Iris pigment epithelial cell (primary cell): ENCODE measurements at regions not wholly inside any gene's neighbourhood (a gene's known extent, or its start where the extent isn't known, plus 50 kb on each side); places are given as distances from the start of the nearest gene placed in this dataset.

Source experiments
- DNase-seq: peaks from one replicate; pipeline ENCODE4 v3.0.0-alpha.2; 2011; ENCODE audit warnings: low read depth

DNA sequence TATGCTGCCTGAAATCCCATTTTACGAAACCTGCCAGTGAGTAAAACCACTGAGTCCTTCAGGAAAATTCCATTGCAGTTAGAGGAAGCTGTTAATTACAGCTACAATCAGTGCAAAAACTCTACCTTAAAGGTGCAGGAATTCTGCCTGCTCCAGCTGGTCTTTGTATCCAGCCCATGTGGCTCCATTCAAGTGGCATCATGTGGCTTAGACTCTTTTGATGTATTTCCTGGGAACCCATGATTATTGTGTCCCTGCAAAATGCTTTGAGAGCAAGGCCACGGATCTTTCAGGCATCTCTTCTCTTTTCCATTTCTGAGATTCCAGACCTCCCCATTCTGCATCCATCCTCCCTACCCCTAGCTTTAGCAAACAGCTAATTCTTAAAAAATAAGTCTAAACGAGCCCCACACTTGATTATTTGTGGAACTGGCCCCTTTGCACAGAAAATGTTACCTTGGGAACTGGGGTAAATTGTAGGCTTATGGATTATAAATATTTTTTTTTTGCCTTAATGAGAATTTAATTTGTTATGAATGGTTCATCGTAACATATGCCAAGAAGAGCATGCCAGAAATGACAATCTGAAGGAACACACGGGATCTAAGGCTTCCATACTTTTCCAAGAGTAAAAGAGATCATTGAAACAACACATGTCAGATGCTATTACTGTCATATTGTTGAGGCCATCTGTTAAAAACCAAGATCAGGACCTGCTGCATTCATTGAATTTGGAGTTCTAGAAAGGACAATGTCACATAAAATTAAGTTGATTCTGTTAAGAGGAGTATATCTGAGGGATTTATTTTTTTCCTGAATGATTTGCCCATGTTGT lies 144.6 kb downstream of the TPH2 start:
- DNase-seq: no peak

DNA sequence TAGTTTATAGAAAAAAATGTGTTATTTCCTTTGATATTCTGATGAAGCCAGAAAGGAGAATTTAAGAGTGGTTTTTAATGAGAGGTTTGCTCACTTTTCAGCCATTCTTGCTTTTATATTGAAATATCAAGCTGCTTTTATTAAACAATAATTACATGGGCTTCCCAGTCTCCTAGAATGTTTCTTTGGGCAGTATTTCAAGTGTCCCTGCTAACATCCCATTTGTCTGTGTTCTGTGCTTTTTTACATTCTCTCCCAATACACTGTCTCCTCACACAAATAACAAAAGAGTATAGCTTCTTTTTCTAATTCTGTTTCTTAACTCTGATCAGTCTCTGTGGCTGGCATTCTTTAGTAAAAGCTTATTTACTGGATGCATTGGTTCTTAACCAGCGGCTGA lies 145.4 kb downstream of the TPH2 start:
- no peak for DNase-seq

DNA sequence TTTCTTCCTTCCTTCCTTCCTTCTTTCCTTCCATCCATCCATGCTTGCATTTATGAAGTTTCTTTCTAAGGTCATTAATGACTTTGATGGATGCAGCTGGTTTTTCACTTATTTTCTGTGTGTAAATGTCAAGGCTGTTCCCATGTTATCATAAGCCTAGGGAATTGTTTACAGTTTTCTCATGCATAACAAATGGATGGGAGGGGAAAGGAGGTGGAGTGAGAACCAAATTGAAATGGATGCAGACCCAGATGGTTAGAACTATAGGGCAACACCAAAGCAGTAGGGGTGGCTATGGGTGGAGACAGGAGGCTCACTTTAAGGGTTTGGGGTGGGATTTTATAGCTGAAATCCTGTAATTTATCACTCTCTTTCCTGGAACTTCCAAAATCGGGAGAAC lies 146.2 kb downstream of the TPH2 start:
- DNase-seq: no peak

DNA sequence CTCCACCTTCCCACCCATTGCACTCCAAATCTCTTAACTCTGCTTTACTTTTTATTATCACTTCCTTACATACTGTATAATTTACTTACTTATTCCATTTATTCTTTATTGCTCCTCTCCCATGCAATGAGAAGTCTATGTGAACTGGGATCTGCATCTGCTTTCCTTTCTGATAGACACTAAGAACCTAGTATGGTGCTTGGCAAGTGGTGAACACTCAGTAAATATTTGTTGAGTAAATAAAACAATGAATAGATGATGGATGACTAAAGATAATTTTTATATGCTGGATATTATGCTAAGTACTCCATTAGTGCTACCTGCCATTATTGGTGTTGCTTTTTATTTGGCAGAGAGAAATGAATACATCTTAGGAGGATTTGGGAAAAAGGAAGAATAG lies 151.0 kb downstream of the TPH2 start:
- no peak for DNase-seq

DNA sequence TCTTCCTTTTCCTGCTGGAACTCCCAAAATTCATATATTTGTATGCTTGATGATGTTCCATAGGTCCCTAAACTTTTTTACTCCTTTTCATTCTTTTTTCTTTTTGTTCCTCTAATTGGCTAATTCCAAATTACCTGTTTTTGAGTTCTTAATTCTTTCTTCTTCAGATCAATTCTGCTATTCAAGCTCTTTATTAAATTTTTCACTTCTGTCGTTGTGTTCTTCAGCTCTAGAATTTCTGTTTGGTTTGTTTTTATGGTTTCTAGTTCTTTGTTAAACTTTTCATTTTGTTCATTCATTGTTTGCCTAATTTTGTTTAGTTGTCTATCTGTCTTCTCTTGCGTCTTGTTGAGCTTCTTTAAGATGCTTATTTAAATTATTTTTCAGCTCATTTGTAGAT lies 154.8 kb downstream of the TPH2 start:
- no peak for DNase-seq

DNA sequence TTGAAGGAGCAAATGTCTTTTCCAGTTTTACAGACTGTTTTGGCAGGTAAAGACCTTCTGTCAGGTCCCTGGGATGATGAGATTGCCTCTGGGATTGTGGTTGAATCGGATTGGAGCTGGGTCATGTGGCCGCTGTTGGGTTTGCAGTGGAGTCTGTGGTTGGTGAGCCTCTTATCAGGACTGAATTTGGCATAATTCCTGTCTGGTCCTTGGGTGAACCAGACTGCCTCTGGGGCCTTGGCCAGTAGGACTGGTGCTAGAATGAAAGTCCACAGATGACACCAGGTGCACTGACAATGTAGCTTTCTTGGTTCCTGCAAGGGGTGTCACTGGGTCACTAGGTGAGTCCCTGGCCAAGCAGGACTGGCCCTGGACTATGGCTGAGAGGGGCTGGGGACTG lies 155.3 kb downstream of the TPH2 start:
- DNase-seq: no peak

DNA sequence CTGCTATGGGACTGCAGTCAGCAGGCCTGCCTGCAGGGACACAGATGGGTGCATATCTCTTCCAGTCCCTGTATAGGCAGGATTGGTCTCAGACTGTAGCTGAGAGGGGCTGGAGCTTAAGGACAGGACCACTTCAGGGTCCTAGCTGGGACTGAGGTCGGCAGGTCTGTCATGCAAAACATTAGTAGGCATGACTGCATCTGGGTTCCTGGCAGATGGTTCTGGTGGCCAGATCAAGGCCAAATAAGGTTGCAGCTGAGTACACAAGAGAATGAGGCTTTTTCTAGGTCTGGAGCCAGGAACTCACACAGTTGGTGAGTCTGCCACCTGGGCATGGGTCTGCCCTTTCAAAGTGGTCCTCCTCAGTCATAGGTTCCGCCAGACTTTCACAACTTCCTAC lies 155.8 kb downstream of the TPH2 start:
- DNase-seq: no peak

DNA sequence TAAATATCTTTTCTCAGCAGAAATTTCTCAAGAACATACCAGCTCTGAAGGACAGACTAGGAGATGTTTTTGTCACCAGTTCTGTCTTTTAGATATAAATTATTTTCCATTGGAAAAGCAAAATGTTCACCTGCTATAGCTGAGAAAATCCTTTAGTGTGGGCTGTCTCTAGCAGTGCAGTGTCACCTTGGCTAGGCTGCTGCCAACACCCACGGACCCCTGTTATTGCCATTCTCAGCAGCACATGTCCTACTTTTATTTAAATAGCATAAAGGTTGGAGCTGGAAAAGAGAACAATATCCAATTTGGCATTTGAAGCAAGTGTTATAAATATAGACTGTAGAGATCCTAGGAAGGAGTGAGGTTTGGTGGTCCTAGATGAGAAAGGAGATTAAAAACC lies 156.4 kb downstream of the TPH2 start:
- no peak for DNase-seq

DNA sequence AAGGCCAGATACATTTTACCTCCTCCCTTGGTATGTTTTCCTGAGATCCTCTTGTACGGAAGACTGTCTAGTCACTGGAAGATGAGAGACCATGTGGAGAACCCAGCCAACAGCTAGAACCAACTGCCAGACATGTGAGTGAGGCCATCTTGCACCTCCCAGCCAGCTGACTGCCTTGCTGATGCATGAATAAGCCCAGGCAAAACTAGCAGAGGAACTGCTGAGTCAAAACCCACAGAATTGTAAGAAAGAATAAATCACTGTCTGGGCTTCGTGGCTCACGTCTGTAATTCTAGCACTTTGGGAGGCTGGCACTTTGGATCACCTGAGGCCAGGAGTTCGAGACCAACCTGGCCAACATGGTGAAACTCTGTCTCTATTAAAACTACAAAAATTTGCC lies 160.0 kb downstream of the TPH2 start:
- no peak for DNase-seq

DNA sequence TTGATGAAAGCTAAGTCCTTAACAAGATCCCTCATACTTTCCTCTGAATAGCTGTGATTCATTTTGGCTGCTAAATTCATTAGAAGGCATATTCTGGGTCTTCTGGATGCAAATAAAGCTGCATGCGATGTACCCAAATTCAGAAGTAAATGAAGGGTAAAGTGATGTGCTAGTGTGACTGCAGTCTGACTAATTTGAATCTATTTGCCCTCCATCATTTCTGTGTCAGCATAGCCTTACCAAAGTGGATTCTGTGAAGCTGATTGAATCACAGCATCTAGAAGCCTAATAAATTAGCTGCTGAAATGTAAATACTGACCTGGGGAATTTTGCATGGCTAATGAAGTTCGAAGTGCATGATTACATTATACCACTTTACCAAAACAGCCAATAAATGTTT lies 162.2 kb downstream of the TPH2 start:
- DNase-seq: no peak

DNA sequence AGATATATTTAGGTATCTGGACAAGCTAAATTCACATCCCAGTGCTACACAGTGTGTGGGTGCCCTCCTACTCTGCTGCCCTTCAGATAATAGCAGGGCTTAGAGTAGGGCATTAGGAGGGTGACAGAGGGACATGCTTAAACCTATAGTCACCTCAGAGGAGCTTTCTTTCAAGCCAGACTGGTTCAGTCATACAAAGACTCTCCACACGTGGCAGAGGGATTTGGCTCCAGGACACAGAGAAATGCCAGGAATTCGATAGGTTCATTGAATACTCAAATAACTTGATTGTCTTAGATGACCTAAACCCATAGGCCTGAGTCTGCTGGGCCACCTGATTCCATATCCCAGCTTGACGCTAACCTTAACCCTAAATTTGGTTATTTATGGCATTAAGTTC lies 163.5 kb downstream of the TPH2 start:
- no peak for DNase-seq

DNA sequence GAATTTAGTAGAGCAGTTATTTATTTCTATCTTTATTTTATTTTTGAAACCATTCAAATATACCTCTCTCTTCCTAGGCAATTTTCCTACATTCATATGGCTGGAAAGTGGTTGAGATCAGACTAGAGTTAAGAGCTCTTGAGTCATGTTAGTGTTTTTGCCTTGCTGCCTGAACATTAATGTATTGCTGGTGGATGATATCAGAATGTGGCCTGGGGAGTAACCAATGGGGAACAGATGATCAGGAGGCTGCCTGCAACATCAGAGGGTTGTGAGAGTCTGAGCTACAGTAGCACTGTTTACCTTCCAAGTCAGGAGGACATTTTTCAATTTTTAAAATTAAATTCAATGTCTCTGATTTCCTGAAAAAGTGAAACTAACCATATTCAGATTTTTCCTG lies 166.3 kb upstream of the TRHDE start:
- no peak for DNase-seq

DNA sequence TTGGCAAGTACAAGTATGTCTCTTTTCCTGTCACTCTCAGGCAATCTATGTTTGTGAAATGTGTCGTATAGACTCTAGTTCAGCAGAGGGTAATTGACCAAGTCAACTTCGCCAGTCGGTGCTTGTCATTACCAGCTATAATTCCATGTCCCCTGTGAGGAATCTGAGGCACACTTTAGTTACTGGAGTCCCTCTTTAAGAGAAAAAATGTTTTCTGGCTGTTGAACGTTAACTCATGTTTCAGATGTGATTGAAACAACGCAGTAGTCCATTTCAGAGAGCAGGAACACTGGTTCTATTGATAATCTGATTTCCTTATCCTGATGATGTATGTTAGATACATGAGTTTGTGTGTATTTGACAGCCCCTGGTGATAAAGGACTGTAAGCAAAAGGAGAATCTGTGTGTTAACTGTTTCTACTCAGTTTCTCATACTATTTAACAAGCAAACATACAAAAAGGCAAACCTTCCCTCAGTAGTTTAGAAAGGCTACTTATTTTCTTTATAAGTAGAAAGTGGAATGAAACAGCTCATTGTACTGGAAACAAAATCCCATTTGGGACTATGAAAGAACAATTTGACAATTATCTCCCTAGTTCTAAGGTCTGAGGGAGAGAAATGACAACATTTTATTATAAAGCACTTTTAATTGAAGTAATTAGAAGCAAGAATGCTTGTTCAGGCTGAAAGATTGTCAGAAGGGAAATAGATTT lies 161.1 kb upstream of the TRHDE start:
- DNase-seq: no peak

DNA sequence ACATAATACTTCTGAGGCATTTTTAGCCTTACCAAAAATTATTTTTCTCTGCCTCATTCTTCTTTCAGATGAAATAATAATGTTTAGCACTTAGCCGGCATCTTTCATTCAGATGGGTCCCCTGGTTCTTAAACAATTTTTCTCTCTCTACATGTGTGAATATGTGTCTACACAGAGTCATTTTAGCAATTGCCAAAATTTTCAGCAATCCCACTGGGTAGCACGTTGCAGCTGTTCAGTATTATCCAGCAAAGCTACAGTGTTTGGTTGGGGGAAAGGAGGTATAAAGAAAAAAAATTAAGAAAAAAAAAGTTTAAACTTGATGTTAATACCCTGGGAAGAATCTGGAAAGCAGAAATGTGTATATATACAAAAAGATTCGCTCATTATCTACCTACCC lies 160.5 kb upstream of the TRHDE start:
- DNase-seq: no peak

DNA sequence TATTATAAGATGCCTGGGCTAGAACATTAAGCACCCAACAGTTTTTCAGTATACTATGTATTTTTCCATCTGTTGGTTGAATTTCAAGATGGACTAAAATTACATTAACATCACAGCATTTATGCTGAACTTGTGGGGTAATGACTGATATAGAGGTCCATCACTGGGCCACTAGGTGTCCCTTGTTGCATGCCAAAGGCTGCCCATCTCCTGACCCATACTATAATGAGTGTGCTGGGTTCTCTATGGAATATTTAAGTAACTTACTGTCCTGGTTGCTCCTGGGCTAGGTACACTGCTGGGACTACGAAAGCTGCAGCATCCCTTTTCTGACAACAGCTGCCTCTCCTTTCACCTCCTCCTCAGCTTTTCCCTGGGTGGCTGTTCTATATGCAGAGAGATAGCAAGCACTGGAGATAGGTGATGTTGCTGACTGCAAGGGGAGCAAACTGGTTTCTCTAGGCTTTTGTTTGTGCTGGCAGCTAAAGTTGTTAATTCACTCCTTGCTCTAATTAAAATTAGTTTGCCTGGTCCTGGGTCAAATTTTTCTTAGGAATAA lies 138.6 kb upstream of the TRHDE start:
- peak; percentile 1 for DNase-seq

DNA sequence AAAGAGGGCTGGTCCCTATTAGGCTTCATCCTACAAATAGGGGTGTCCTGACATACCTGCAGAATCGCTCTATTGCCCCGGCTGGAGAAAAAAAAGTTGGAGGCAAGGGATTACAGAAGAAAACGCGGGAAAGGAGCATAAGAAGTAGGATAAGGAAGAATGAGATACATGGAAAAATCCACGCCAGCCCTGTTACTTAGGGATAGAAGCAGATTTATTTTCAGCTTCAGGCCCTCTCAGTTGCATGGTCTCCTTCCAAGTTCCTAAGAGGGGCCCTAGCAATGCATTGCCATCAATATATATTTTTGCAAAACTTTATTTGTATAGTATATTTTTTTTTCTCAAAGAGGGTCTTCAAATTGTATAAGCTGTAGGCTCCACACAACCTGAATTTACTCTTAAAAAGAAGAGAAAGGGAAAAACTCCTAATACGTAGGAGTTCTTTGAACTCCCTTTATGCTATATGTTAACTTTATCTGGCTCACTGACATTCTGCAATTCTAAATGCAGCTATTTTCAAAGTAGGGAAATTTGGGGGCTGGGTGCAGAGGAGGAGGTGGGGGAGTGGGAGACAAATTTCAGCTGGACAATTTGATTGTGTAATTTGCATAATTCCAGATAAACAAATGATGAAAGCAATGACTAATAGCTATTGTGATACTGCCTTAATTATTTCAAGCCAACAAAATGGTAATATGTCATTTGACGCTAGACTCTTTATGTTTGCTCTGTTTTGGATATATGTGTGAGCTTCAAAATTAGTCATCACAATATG lies 137.7 kb upstream of the TRHDE start:
- DNase-seq: no peak

DNA sequence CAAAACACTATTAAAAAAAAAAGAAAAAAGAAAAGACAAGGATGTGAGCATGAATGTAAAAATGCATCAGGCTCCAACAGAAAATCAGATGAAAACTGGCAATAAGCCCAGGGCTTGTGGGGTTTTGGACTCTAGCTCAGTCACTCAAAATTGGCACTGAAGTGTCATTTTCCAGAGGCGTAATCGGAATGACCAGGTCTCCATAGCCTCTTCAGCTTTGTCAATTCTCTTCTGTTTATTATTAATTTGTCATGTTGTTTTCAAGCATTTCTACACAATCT lies 137.2 kb upstream of the TRHDE start:
- no peak for DNase-seq

DNA sequence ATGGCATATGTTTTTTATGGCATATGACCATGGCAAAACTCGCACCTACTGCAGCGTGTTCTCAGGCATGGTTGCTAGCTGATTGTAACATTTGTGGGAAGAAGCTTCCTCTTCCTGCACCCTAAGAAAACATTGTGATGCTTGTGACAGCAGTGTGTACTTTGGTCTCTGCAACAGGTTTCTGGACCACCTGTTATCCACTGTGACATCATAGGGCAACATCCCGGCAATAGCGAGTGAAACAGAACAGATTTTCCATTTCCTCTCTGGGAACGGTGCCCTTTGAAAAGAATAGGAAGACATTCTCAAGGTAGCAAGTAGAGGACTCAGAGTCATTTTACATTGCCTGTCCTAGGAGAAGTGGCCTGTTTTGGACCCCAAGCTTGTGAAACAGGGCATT lies 135.4 kb upstream of the TRHDE start:
- DNase-seq: no peak

DNA sequence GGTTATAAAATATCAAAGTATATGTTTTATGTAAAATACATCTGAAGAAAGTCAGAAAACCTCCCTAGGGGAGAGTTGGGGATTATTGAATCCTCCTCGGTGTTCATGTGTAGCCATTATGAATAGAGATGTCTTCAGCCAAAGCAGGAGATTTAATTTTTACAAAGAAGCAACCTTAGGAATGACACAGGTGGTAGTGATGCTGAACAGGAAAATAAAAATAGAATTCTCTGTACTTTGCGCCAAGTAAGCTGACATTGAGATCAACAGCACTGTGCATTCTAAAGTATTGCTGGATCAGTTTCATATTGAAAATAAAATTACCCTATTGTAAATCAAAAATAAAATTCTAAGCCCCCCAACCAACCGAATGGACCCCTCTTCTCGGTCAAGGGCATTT lies 132.8 kb upstream of the TRHDE start:
- DNase-seq: no peak

DNA sequence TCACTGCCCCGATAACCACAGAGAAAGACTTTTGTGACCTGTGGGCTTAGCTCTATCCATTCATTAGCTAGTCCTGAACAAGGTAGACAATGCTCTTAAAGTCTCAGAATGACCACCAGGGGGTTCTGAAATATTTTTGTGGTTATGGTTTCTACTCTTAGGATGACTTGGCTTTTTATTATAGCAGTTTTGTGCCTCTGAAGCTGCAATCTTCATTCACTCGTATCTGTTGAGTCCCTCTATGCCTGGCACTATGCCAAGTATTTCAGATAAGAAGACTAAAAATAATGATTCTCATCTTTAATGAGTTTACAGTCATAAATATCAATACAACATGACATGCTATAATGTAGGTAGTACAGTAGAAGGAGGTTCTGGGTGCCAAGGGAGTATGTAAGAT lies 130.8 kb upstream of the TRHDE start:
- DNase-seq: peak; percentile 17

DNA sequence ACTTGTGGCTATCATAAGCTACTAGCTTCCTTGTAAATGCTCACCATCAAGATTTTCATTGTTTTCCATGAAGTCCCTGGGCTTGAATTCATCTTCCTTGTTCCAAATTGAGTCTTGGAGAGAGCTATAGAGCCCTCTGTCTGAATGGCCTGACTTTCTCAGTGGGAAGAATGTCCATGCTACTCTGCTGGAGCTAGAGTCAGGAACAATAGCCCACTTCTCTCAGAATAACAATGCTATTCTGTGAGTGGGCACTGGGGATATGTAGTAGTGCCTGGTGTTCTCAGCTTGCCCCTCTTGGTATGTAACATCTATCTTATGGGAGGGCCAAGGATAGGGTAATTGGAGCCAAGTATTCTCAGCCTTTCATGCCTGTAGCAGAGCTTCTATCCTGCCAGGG lies 127.6 kb upstream of the TRHDE start:
- no peak for DNase-seq

DNA sequence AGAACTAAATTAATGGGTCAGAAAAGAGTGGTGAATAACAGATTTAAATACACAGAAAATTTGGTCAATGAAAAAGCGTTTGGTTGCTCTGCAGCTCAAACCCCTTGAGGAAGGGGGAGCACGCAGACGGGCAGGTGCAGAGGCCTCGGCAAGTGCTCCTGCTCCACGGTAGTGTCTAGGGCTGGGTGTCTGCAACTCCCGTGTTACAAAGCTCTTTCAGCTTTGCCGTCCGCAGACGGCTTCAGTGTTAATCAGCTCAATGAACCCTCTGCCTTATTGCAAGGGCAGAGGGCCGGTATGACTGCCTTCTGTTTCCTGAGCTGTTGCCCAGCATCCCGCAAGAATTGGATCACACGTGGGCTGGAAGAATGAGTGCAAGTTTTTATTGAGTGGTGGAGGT lies 125.7 kb upstream of the TRHDE start:
- no peak for DNase-seq

DNA sequence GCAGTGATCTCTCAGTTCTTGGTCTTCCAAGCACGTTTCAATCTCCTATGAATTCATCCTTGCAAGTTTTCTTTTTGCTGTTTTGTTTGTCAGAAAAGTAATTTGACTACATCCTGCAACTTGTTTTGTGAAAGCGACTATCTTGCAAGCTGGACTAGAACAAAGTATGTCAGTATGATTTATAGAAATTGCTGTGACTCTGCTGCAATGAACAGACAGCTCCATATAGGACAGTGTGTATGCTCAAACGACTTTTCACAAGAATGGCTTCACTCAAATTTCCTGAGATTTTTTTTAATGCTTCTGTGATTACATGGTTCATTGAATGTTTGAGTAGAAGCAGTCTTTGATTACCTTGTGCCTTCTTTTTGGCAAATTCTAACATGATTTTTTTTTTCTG lies 123.5 kb upstream of the TRHDE start:
- DNase-seq: no peak
